RWPE1 (cell line): ENCODE measurements at regions not wholly inside any gene's neighbourhood (a gene's known extent, or its start where the extent isn't known, plus 50 kb on each side); places are given as distances from the start of the nearest gene placed in this dataset.
"Not testable (repeated sequence)": the region's sequence is repeated elsewhere in the genome, so short reads cannot be mapped to it uniquely, and the experiment has no call there.

ENCODE experiments used
- CTCF ChIA-PET: fragments of 350-600 bp; sonication (Branson Sonifier 250); formaldehyde crosslinking; extraction: SDS; loops from one replicate; lab custom pipeline; 2021; lab: Yijun Ruan, JAX
- POLR2A ChIA-PET: fragments of 400-600 bp; formaldehyde crosslinking; extraction: SDS; loops from one replicate; lab custom pipeline; 2020; ENCODE audit warnings: antibody characterized with exemption; ENCODE audit not compliant: low non-redundant PET; lab: Yijun Ruan, JAX
- DNase-seq: peaks from one replicate; pipeline ENCODE4 v3.0.0; 2012; ENCODE audit warnings: low spot score
- H3K27ac ChIP-seq: fragments of 450-650 bp; 2 replicates; pipeline ENCODE4 v1.5.1; 2017
- TF ChIP-seq, protein P1 (sequence below): fragments of 450-650 bp; conservative IDR thresholded peaks from 2 replicates; pipeline ENCODE4 v1.5.1; 2017; ENCODE audit warnings: low read depth, mild to moderate bottlenecking

DNA sequence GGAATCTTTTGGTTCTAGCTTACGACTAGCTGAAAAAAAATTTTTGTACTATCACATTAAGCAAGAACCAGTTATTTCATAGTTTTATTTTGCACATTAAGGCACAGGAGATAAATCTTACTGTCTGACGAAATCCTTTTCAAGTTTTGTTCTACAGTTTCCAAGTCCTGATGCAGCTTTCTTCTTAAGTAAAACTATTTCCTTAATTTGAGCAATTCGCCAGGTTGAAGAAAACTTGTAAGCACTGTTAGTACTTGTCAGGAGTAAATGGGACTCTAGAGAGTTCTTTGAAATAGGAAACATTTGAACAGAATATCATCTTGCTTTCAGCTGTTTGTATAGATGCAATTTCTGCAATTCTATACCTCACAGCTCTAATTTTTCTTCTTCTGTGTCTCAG lies 318.8 kb upstream of the ELAVL2 start:
- TF ChIP-seq, protein P1, sequence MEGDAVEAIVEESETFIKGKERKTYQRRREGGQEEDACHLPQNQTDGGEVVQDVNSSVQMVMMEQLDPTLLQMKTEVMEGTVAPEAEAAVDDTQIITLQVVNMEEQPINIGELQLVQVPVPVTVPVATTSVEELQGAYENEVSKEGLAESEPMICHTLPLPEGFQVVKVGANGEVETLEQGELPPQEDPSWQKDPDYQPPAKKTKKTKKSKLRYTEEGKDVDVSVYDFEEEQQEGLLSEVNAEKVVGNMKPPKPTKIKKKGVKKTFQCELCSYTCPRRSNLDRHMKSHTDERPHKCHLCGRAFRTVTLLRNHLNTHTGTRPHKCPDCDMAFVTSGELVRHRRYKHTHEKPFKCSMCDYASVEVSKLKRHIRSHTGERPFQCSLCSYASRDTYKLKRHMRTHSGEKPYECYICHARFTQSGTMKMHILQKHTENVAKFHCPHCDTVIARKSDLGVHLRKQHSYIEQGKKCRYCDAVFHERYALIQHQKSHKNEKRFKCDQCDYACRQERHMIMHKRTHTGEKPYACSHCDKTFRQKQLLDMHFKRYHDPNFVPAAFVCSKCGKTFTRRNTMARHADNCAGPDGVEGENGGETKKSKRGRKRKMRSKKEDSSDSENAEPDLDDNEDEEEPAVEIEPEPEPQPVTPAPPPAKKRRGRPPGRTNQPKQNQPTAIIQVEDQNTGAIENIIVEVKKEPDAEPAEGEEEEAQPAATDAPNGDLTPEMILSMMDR = no peak
- no peak for DNase-seq
- POLR2A ChIA-PET = no interaction called here
- CTCF ChIA-PET = no interaction called here
- no peak overlapping the region for H3K27ac ChIP-seq

DNA sequence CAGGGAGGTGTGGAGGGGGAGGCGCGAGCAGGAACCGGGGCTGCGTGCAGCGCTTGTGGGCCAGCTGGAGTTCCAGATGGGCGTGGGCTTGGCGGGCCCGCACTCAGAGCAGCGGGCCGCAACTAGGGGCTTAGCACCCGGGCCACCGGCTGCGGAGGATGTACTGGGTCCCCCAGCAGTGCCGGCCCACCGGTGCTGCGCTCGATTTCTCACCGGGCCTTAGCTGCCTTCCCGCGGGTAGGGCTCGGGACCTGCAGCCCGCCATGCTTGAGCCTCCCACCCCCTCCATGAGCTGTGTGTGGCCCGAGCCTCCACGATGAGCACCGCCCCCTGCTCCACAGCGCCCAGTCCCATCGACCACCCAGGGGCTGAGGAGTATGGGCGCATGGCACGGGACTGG lies 309.0 kb upstream of the ELAVL2 start:
- H3K27ac ChIP-seq, POLR2A ChIA-PET, DNase-seq, CTCF ChIA-PET: not testable (repeated sequence)

DNA sequence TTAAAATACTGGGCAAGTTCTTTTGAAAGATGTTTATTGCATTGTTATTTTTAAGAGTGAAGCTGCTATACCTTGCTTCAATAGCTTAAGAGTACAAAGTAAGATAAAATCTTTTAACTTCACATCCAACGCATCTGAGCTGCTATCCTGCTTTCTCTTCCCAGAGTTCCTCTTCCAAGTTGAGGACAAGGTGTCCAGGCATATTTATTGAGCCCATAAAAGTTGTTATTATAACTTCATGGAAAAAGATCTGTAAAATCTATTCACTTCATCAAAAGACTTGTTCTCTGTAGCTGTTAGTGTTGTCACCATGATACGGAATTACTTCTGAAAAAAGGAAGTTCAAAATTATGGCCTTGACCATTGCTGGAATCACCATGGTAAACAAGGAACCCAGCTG lies 306.2 kb upstream of the ELAVL2 start:
- TF ChIP-seq, protein P1 = no peak
- ChIA-PET POLR2A (no interaction called here), CTCF (interaction anchor here (0.6 kb wide), 1 partner anchor 401 kb away, joined by 3 read pairs; no protein-coding TSS in a partner anchor)
- no peak for DNase-seq
- H3K27ac ChIP-seq = no peak overlapping the region

DNA sequence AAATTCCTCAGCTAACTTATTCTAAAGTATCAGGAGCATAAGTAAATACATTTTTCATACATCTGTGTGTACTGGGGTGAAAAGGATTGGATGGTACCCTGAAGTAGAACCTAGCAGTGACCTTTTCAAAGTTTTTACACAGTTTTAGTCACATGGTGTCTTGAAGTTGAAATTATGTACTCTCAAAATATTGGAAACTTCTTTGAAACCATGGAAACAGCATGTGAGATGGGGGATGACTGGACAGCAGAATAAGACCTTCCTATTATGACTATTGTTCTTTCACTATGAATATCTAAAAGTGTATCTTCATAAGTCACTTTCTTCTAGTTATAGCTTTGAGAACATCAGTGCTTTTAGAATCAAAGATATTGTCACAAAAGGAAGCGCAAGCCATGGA lies 301.5 kb upstream of the ELAVL2 start:
- no peak for DNase-seq
- ChIA-PET CTCF (no interaction called here), POLR2A (no interaction called here)
- TF ChIP-seq, protein P1 = no peak
- H3K27ac ChIP-seq = no peak overlapping the region

DNA sequence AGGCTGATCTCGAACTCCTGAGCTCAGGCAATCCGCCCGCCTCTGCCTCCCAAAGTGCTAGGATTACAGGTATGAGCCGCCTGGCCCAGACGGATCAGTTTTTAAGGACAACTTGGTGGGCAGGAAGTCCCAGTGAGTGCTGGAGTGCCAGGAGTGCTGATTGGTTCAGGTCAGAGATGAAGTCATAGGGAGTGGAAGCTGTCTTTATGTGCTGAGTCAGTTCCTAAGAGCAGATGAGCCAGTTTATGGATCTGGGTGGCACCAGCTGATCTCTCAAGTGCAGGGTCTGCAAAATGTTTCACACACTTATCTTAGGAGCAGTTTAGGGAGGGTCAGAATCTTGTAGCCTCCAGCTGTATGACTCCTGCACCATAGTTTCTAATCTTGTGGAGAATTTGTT lies 292.1 kb upstream of the ELAVL2 start:
- no peak for DNase-seq
- no peak overlapping the region for H3K27ac ChIP-seq
- TF ChIP-seq, protein P1 = no peak
- ChIA-PET POLR2A (no interaction called here), CTCF (interaction anchor here (0.6 kb wide), 1 partner anchor 1648 kb away, joined by 6 read pairs; no protein-coding TSS in a partner anchor)

DNA sequence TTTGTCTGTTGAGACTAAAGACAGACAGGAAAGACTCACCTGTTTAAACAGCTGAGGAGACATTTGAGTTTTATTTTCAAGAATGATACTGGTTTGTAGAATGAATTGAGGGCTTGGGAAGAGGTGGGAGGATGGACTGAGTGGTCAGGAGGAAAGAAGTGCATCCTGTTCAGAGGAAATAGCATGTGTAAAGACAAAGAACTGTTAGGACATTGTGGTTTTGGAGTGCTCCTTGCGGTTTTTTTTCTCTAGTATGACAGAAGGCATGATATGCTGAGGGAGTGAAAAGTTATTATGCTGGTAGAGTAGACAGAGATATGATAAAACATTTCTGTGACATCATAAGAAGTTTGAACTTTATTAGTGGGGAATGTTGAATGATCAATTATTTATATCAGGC lies 270.7 kb upstream of the ELAVL2 start:
- no peak for DNase-seq
- ChIA-PET CTCF (no interaction called here), POLR2A (no interaction called here)
- no peak overlapping the region for H3K27ac ChIP-seq
- TF ChIP-seq, protein P1 = no peak

DNA sequence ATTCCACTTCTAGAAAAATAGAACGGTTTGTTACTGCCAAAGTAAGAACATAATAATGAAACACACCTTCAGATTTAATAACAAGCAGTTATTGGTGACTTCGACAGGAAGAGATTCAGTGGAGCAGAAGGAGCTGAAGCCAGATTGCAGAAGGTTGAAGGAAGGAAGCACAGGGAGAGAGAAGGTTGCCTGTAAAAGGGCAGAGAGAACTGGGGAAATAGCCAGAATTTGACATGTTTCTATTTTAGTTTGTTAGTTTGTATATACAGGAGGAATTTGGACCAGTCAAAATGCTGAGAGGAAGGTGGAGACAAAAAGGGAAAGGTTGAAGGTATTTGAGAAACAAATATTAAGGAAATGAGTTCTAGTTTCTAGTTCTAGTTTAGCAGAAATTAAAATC lies 269.2 kb upstream of the ELAVL2 start:
- POLR2A ChIA-PET = no interaction called here
- TF ChIP-seq, protein P1 = no peak

More for the DNA sequence above, 269.2 kb upstream of the ELAVL2 start:
- no peak for DNase-seq
- CTCF ChIA-PET = no interaction called here
- no peak overlapping the region for H3K27ac ChIP-seq
